ENCODE measurements at regions not wholly inside any gene's neighbourhood (a gene's known extent, or its start where the extent isn't known, plus 50 kb on each side); places are given as distances from the start of the nearest gene placed in this dataset.

DNA sequence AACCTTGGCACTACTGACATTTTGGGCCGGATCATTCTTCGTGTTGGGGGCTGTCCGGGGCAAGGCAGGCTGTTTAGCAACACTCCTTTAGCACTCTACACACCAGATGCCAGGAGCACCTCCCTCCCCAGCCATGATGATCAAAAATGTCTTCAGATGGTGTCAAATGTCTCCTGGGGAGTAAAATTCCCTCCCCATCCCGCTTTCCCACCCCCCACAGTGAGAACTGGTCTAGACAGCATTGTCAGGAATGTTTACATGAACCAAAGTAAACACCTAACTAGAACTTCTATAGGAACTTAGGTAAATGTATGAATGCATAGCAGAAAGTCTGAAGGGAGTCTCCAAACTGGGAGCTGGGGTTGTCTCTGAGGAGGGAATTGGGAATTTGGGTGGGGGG is 70.0 kb upstream of the TOP1 start:
- TF ChIP-seq, protein P1, sequence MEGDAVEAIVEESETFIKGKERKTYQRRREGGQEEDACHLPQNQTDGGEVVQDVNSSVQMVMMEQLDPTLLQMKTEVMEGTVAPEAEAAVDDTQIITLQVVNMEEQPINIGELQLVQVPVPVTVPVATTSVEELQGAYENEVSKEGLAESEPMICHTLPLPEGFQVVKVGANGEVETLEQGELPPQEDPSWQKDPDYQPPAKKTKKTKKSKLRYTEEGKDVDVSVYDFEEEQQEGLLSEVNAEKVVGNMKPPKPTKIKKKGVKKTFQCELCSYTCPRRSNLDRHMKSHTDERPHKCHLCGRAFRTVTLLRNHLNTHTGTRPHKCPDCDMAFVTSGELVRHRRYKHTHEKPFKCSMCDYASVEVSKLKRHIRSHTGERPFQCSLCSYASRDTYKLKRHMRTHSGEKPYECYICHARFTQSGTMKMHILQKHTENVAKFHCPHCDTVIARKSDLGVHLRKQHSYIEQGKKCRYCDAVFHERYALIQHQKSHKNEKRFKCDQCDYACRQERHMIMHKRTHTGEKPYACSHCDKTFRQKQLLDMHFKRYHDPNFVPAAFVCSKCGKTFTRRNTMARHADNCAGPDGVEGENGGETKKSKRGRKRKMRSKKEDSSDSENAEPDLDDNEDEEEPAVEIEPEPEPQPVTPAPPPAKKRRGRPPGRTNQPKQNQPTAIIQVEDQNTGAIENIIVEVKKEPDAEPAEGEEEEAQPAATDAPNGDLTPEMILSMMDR (IDR thresholded peaks at IDR 0.05; ENCODE audit: extremely low read depth in 1 of 2, insufficient read depth in 1 of 2, low read depth in 1 of 2, low read length in 2 of 2) = no peak
- TF ChIP-seq POLR2A (IDR thresholded peaks at IDR 0.05; ENCODE audit: low read depth, low read length) (no peak), EZH2 (IDR thresholded peaks at IDR 0.05; ENCODE audit: borderline replicate concordance, low read depth, low read length, severe bottlenecking) (no peak), GATA2 (IDR thresholded peaks at IDR 0.05; ENCODE audit: insufficient read depth, insufficient read length, low read depth, low read length) (no peak), POLR2AphosphoS5 (IDR thresholded peaks at IDR 0.05; ENCODE audit: insufficient read depth, low read depth, low read length) (no peak), MYC (IDR thresholded peaks at IDR 0.05; ENCODE audit: low read depth, low read length) (no peak), JUN (IDR thresholded peaks at IDR 0.05; ENCODE audit: borderline replicate concordance, insufficient read depth, insufficient read length, low read depth) (no peak)
